Suprapubic skin (tissue), 4 donors: ENCODE measurements at regions not wholly inside any gene's neighbourhood (a gene's known extent, or its start where the extent isn't known, plus 50 kb on each side); places are given as distances from the start of the nearest gene placed in this dataset.
A peak's percentile ranks its signal among the peaks of the same experiment; 100 is the strongest.

ENCODE experiments used
- DNase-seq, 2 donors: peaks; one replicate each; pipeline ENCODE4 v3.0.0-alpha.2; 2019; ENCODE audit warnings: low spot score in 2 of 2
- H3K27ac ChIP-seq: fragments of 200-600 bp; sonication (generic); one replicate; pipeline ENCODE4 v1.5.1; 2019
- H3K27me3 ChIP-seq: fragments of 200-600 bp; sonication (generic); one replicate; pipeline ENCODE4 v1.5.1; 2019
- H3K36me3 ChIP-seq: fragments of 200-600 bp; sonication (generic); one replicate; pipeline ENCODE4 v1.5.1; 2019
- H3K4me1 ChIP-seq: fragments of 200-600 bp; sonication (generic); one replicate; pipeline ENCODE4 v1.5.1; 2019
- H3K4me3 ChIP-seq: fragments of 200-600 bp; sonication (generic); one replicate; pipeline ENCODE4 v1.5.1; 2019; ENCODE audit warnings: mild to moderate bottlenecking
- H3K9me3 ChIP-seq: fragments of 200-600 bp; sonication (generic); one replicate; pipeline ENCODE4 v1.5.1; 2019
- EP300 ChIP-seq: sonication (generic); formaldehyde crosslinking; IDR thresholded peaks from one replicate; pipeline ENCODE4 v1.6.1; 2017; ENCODE audit warnings: antibody characterized with exemption
- POLR2A ChIP-seq, 2 donors: fragments of 450-650 bp; IDR thresholded peaks; one replicate each; pipeline ENCODE4 v1.6.1; 2017; ENCODE audit warnings: antibody characterized with exemption in 2 of 2, mild to moderate bottlenecking in 2 of 2, moderate library complexity in 2 of 2
- POLR2AphosphoS5 ChIP-seq, 3 donors: sonication (generic); formaldehyde crosslinking; IDR thresholded peaks; one replicate each; pipeline ENCODE4 v1.6.1; 2017; ENCODE audit warnings: antibody characterized with exemption in 3 of 3
- WGBS: methylation state at CpG from one replicate; pipeline ENCODE4 v1.1.5; 2018; 5-methylcytosine and 5-hydroxymethylcytosine counted together
- TF ChIP-seq, protein P1 (sequence below), 2 donors: fragments of 200-600 bp in 1 of 2; fragments of 450-650 bp in 1 of 2; sonication (generic) in 1 of 2; IDR thresholded peaks; one replicate each; pipeline ENCODE4 v1.5.1; 2016 to 2019; ENCODE audit warnings: antibody characterized with exemption in 2 of 2, mild to moderate bottlenecking in 1 of 2, moderate library complexity in 1 of 2

GRCh38 chr22:47736186-47737034 is 974.0 kb downstream of the TBC1D22A start:
- H3K27me3 ChIP-seq: peaks cover 3% of the 10 kb centered on the region
- no peak overlapping the region for H3K27ac ChIP-seq
- no peaks in the 10 kb centered on the region for H3K9me3 ChIP-seq
- TF ChIP-seq POLR2AphosphoS5 (IDR thresholded peaks at IDR 0.05) (no peak), POLR2A (IDR thresholded peaks at IDR 0.05) (no peak), EP300 (no peak)
- TF ChIP-seq, protein P1, sequence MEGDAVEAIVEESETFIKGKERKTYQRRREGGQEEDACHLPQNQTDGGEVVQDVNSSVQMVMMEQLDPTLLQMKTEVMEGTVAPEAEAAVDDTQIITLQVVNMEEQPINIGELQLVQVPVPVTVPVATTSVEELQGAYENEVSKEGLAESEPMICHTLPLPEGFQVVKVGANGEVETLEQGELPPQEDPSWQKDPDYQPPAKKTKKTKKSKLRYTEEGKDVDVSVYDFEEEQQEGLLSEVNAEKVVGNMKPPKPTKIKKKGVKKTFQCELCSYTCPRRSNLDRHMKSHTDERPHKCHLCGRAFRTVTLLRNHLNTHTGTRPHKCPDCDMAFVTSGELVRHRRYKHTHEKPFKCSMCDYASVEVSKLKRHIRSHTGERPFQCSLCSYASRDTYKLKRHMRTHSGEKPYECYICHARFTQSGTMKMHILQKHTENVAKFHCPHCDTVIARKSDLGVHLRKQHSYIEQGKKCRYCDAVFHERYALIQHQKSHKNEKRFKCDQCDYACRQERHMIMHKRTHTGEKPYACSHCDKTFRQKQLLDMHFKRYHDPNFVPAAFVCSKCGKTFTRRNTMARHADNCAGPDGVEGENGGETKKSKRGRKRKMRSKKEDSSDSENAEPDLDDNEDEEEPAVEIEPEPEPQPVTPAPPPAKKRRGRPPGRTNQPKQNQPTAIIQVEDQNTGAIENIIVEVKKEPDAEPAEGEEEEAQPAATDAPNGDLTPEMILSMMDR (IDR thresholded peaks at IDR 0.05): no peak
- H3K36me3 ChIP-seq: no peaks in the 10 kb centered on the region
- H3K4me1 ChIP-seq: no peaks in the 10 kb centered on the region
- 58% methylated on average over 15 of the region's 15 CpGs for WGBS
- no peak overlapping the region for H3K4me3 ChIP-seq
- DNase-seq: no peak

DNA sequence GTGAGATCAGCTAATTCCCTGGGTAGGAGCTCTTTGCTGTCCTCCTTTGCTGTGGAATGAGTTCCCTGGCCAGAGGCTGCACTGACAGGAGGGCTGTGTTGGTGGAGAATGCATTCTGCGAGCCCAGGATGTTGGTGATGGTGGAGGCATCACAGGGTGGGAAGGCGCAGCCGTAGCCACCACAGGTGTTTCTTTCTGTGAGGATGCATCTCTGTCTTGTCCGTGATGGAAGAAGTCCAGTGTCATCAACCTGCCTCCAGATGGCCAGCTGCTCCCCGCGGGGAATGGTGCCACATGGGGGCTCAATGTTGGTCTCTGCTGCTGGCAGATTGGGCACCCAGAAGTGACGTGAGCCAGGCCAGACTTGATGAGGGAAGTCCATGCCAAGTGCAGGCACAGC is 972.1 kb downstream of the TBC1D22A start:
- no peaks in the 10 kb centered on the region for H3K4me1 ChIP-seq
- H3K36me3 ChIP-seq: no peaks in the 10 kb centered on the region
- WGBS: 93% methylated on average over 3 of the region's 7 CpGs
- TF ChIP-seq, protein P1 (IDR thresholded peaks at IDR 0.05): no peak
- TF ChIP-seq POLR2AphosphoS5 (IDR thresholded peaks at IDR 0.05) (no peak), EP300 (no peak), POLR2A (IDR thresholded peaks at IDR 0.05) (no peak)
- no peak for DNase-seq
- no peak overlapping the region for H3K4me3 ChIP-seq
- no peaks in the 10 kb centered on the region for H3K27me3 ChIP-seq
- H3K9me3 ChIP-seq: no peaks in the 10 kb centered on the region
- H3K27ac ChIP-seq: no peak overlapping the region

- Histone ChIP-seq H3K4me1 (no peaks in the 10 kb centered on the region), H3K4me3 (no peak overlapping the region), H3K9me3 (no peaks in the 10 kb centered on the region), H3K27me3 (peaks cover 4% of the 10 kb centered on the region), H3K36me3 (no peaks in the 10 kb centered on the region), H3K27ac (no peak overlapping the region)
- 57% methylated on average over 1 of the region's 1 CpG for WGBS
- TF ChIP-seq POLR2A (IDR thresholded peaks at IDR 0.05) (no peak), EP300 (no peak), POLR2AphosphoS5 (IDR thresholded peaks at IDR 0.05) (no peak)
- TF ChIP-seq, protein P1 (IDR thresholded peaks at IDR 0.05): no peak
- DNase-seq: no peak
Observed at GRCh38 chr22:47727641-47728040, 965.2 kb downstream of the TBC1D22A start.

DNA sequence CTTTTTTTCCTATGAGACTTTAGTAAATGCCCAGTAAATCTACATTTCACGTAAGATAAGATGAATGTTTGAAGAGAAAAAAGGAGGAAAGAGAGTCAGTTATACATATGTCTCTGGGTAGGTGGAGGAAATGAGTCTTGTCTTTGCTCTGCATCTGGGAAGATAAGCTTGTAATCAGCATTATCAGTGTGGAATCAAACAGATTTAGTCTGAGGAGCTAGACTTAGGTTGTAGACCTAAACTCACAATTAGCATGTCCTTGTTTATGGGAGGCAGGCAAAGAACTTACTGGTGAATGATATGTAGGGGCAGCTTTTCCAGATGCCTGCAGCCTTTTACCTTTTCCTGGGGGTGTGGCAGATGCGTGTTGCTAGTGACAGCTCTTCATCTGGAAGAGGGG is 962.3 kb downstream of the TBC1D22A start:
- no peaks in the 10 kb centered on the region for H3K4me1 ChIP-seq
- H3K36me3 ChIP-seq: no peaks in the 10 kb centered on the region
- H3K27ac ChIP-seq: no peak overlapping the region
- WGBS: 66% methylated on average over 2 of the region's 2 CpGs
- DNase-seq: peak in 1 of 2 donors; percentile 26
- peaks cover 4% of the 10 kb centered on the region for H3K27me3 ChIP-seq
- TF ChIP-seq POLR2AphosphoS5 (IDR thresholded peaks at IDR 0.05): no peak
- TF ChIP-seq, protein P1 (IDR thresholded peaks at IDR 0.05): no peak
- TF ChIP-seq POLR2A (IDR thresholded peaks at IDR 0.05): no peak
- TF ChIP-seq EP300: no peak
- H3K4me3 ChIP-seq: no peak overlapping the region
- no peaks in the 10 kb centered on the region for H3K9me3 ChIP-seq

GRCh38 chr22:47724030-47724429 is 961.6 kb downstream of the TBC1D22A start:
- no peak overlapping the region for H3K27ac ChIP-seq
- no peaks in the 10 kb centered on the region for H3K9me3 ChIP-seq
- 71% methylated on average over 5 of the region's 5 CpGs for WGBS
- H3K36me3 ChIP-seq: no peaks in the 10 kb centered on the region
- no peaks in the 10 kb centered on the region for H3K4me1 ChIP-seq
- DNase-seq: peak in 1 of 2 donors; percentile 40
- TF ChIP-seq EP300 (no peak), POLR2A (IDR thresholded peaks at IDR 0.05) (no peak), POLR2AphosphoS5 (IDR thresholded peaks at IDR 0.05) (no peak)
- TF ChIP-seq, protein P1 (IDR thresholded peaks at IDR 0.05): no peak
- peaks cover 4% of the 10 kb centered on the region for H3K27me3 ChIP-seq
- H3K4me3 ChIP-seq: no peak overlapping the region
